A549 (cell line): ENCODE measurements at regions not wholly inside any gene's neighbourhood (a gene's known extent, or its start where the extent isn't known, plus 50 kb on each side); places are given as distances from the start of the nearest gene placed in this dataset.

Source experiments
- ATAC-seq, 2 experiments: fragments of 200-7000 bp in 1 of 2; fragments of >200 bp in 1 of 2; cut with Nextera tagmentation in 1 of 2; cut with Tn5 transposase in 1 of 2; 3 replicates each; pipeline versions ENCODE4 v1.8.0 to v1.9.1; 2018 to 2020; ENCODE audit warnings: mild to moderate bottlenecking in 1 of 2, moderate library complexity in 1 of 2
- CTCF ChIA-PET: fragments of 300-600 bp; sonication (Branson Sonifier 250); formaldehyde crosslinking; extraction: SDS; loops from one replicate; lab custom pipeline; 2021; ENCODE audit warnings: antibody characterized with exemption, inconsistent platforms; lab: Yijun Ruan, JAX
- POLR2A ChIA-PET: fragments of 350-600 bp; formaldehyde crosslinking; extraction: SDS; loops from one replicate; lab custom pipeline; 2021; ENCODE audit warnings: antibody characterized with exemption, inconsistent platforms; lab: Yijun Ruan, JAX
- DNase-seq, 2 experiments: peaks; one replicate each; pipeline versions ENCODE4 v3.0.0 to v3.0.0-alpha.2; 2011 to 2016; ENCODE audit warnings: low read depth in 1 of 2, low spot score in 1 of 2
- FAIRE-seq: peaks from 2 replicates; lab custom pipeline; 2011; peaks lifted over from hg19 to GRCh38; lab: Jason Lieb, UNC
- H3K27ac ChIP-seq, 2 experiments: fragments of >200 bp; sonication (Bioruptor Twin); formaldehyde crosslinking; 3 replicates each; pipeline ENCODE4 v1.5.1; 2016 to 2017
- H3K4me1 ChIP-seq: fragments of >200 bp; sonication (Bioruptor Twin); formaldehyde crosslinking; 3 replicates; pipeline ENCODE4 v1.6.1; 2016
- H3K4me2 ChIP-seq: fragments of >200 bp; sonication (Bioruptor Twin); formaldehyde crosslinking; 3 replicates; pipeline ENCODE4 v1.6.1; 2016
- H3K4me3 ChIP-seq: fragments of >200 bp; sonication (Bioruptor Twin); formaldehyde crosslinking; 3 replicates; pipeline ENCODE4 v1.5.1; 2016
- H3K9me3 ChIP-seq: fragments of >200 bp; sonication (Bioruptor Twin); formaldehyde crosslinking; 3 replicates; pipeline ENCODE4 v1.6.1; 2016
- BHLHE40 ChIP-seq: IDR thresholded peaks from 2 replicates; pipeline ENCODE4 v1.6.1; 2012; ENCODE audit warnings: low read depth, low read length, inconsistent platforms
- CBX8 ChIP-seq: fragments of 200-600 bp; sonication (generic); IDR thresholded peaks from 2 replicates; pipeline ENCODE4 v1.6.1; 2016
- CEBPB ChIP-seq, 2 experiments: fragments of >200 bp in 1 of 2; sonication (Bioruptor Twin) in 1 of 2; formaldehyde crosslinking in 1 of 2; IDR thresholded peaks; 2 replicates each; pipeline ENCODE4 v1.6.1; 2012 to 2016
- CHD4 ChIP-seq: fragments of 200-600 bp; sonication (generic); IDR thresholded peaks from 2 replicates; pipeline ENCODE4 v1.6.1; 2016; ENCODE audit warnings: antibody characterized with exemption, mild to moderate bottlenecking, borderline replicate concordance
- ESRRA ChIP-seq: fragments of 150-350 bp; IDR thresholded peaks from 2 replicates; pipeline ENCODE4 v1.6.1; 2014; ENCODE audit warnings: mild to moderate bottlenecking, low read length, borderline replicate concordance
- FOSB ChIP-seq: fragments of 250-450 bp; sonication (Bioruptor Pico); IDR thresholded peaks from 2 replicates; pipeline ENCODE4 v1.5.0; 2020; ENCODE audit warnings: mild to moderate bottlenecking, moderate library complexity
- FOXS1 ChIP-seq: fragments of 250-450 bp; sonication (Bioruptor Pico); IDR thresholded peaks from 2 replicates; pipeline ENCODE4 v1.5.0; 2020; ENCODE audit warnings: mild to moderate bottlenecking, moderate library complexity
- HOXB5 ChIP-seq: fragments of 250-450 bp; sonication (Bioruptor Pico); IDR thresholded peaks from 2 replicates; pipeline ENCODE4 v1.5.0; 2020; ENCODE audit warnings: mild to moderate bottlenecking, moderate library complexity
- MYC ChIP-seq: IDR thresholded peaks from 2 replicates; pipeline ENCODE4 v1.6.1; 2012; ENCODE audit warnings: mild to moderate bottlenecking, inconsistent platforms, low read length, improper control_type of control experiment, borderline replicate concordance
- NR3C1 ChIP-seq: fragments of >200 bp; sonication (Bioruptor Twin); formaldehyde crosslinking; IDR thresholded peaks from 3 replicates; pipeline ENCODE4 v1.6.1; 2017
- RAD21 ChIP-seq, 2 experiments: fragments of >200 bp in 1 of 2; sonication (Bioruptor Twin) in 1 of 2; formaldehyde crosslinking in 1 of 2; IDR thresholded peaks in 1 of 2; conservative IDR thresholded peaks in 1 of 2; 2 replicates in 1 of 2; 3 replicates in 1 of 2; pipeline ENCODE4 v1.6.1; 2012 to 2018; ENCODE audit warnings: inconsistent platforms in 1 of 2
- RARB ChIP-seq: fragments of 250-450 bp; sonication (Bioruptor Pico); IDR thresholded peaks from 2 replicates; pipeline ENCODE4 v1.8.0; 2021; ENCODE audit warnings: mild to moderate bottlenecking, moderate library complexity
- RCOR1 ChIP-seq: fragments of 150-350 bp; IDR thresholded peaks from 2 replicates; pipeline ENCODE4 v1.6.1; 2014; ENCODE audit warnings: antibody characterized with exemption, low read length, low read depth
- TP53 ChIP-seq: fragments of 250-450 bp; sonication (Bioruptor Pico); IDR thresholded peaks from 2 replicates; pipeline ENCODE4 v1.5.0; 2021; ENCODE audit warnings: mild to moderate bottlenecking, moderate library complexity
- ZC3H11A ChIP-seq: fragments of 450-650 bp; IDR thresholded peaks from 2 replicates; pipeline ENCODE4 v1.6.1; 2014; ENCODE audit warnings: antibody characterized with exemption, mild to moderate bottlenecking
- ZSCAN20 ChIP-seq: fragments of 250-450 bp; sonication (Bioruptor Pico); IDR thresholded peaks from 2 replicates; pipeline ENCODE4 v1.8.0; 2022; ENCODE audit warnings: mild to moderate bottlenecking, moderate library complexity
- WGBS: methylation state at CpG from one replicate; pipeline ENCODE4 v1.1.6; 2017; ENCODE audit errors: missing lambda C conversion rate; 5-methylcytosine and 5-hydroxymethylcytosine counted together
- TF ChIP-seq, protein P1 (sequence below): IDR thresholded peaks from 2 replicates; pipeline ENCODE4 v1.6.1; 2012; ENCODE audit warnings: low read depth, borderline replicate concordance
- TF ChIP-seq, protein P2 (sequence below): IDR thresholded peaks from 2 replicates; pipeline ENCODE4 v1.6.1; 2012
- TF ChIP-seq, protein P3 (sequence below): fragments of 150-350 bp; IDR thresholded peaks from 2 replicates; pipeline ENCODE4 v1.6.1; 2014; ENCODE audit warnings: low read depth, mild to moderate bottlenecking, low read length

DNA sequence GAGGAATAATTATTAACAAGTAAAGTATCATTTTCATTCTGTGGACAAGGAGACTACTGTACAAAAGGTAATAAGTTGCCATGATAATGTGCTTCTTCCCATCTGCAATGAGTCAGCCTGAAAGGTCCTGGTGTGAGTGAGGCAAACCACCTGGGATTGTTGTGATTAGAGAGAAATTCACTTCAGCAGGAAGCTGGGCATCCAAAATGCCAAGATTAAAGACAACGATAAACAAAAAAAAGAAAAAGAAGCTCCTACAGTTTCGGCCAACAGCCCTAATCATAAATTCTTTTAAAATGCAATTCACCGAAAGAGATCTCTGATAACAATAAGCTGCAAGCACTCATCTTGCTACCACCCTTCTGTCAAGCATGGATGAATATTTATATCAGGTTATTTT is 507.8 kb downstream of the TUSC7 start:
- Histone ChIP-seq H3K4me1 (peaks cover 11% of the 10 kb centered on the region; the same call in 2 of the 3 replicates), H3K9me3 (peaks cover 6% of the 10 kb centered on the region; the same call in 2 of the 3 replicates), H3K27ac (no peak overlapping the region), H3K4me3 (no peak overlapping the region)
- POLR2A ChIA-PET: no interaction called here
- WGBS: 78% methylated on average over 3 of the region's 3 CpGs
- FAIRE-seq: no peak
- TF ChIP-seq, protein P1, sequence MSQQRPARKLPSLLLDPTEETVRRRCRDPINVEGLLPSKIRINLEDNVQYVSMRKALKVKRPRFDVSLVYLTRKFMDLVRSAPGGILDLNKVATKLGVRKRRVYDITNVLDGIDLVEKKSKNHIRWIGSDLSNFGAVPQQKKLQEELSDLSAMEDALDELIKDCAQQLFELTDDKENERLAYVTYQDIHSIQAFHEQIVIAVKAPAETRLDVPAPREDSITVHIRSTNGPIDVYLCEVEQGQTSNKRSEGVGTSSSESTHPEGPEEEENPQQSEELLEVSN: no peak
- TF ChIP-seq TP53 (CRISPR knock-in tag) (no peak), BHLHE40 (no peak), RARB (CRISPR knock-in tag) (no peak)
- TF ChIP-seq, all 56 proteins: peak for 0
- no peak for DNase-seq
- no peak for ATAC-seq
- H3K4me2 ChIP-seq: no peak overlapping the region
- CTCF ChIA-PET: no interaction called here

DNA sequence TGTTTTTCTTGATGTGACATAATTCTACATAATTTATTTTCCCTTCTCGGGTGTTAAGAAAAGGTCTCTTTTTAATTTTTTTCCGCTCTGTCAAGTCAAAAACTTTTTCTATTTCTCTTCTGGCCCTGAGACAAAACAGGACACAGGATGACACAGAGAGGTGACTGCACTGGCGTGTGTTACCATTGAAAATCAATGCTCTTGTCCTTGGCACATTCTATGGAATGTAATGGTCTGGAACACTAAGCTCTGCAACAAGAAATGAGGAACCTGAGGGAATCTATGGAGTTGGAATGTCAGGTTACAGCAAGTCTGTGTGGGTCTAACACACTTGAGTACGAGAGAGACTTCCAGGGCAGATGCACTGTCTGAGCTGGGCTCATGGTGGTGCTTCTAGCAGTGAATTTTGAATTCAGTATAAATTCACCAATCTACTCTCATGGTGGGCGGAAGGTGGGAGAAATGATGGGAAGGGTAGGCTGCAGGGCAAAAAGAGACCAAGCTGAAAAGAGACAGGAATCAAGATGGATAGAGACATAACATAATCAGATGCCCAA is 508.3 kb downstream of the TUSC7 start:
- ATAC-seq (peak in 1 of 2 experiments; percentile 25; a peak in 1 of 6 replicates), FAIRE-seq (no peak), DNase-seq (no peak)
- POLR2A ChIA-PET: no interaction called here
- Histone ChIP-seq H3K4me3 (no peak overlapping the region), H3K4me2 (no peak overlapping the region), H3K27ac (no peak overlapping the region), H3K9me3 (0 out of 3 replicates have a peak, but pooled peaks cover 1% of the 10 kb centered on the region), H3K4me1 (peaks cover 11% of the 10 kb centered on the region; the same call in 2 of the 3 replicates)
- 83% methylated on average over 5 of the region's 5 CpGs for WGBS
- CTCF ChIA-PET: no interaction called here
- TF ChIP-seq RARB (CRISPR knock-in tag): no peak
- no peak for TF ChIP-seq CBX8
- TF ChIP-seq, protein P2, sequence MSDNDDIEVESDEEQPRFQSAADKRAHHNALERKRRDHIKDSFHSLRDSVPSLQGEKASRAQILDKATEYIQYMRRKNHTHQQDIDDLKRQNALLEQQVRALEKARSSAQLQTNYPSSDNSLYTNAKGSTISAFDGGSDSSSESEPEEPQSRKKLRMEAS: no peak
- no peak for TF ChIP-seq CHD4

DNA sequence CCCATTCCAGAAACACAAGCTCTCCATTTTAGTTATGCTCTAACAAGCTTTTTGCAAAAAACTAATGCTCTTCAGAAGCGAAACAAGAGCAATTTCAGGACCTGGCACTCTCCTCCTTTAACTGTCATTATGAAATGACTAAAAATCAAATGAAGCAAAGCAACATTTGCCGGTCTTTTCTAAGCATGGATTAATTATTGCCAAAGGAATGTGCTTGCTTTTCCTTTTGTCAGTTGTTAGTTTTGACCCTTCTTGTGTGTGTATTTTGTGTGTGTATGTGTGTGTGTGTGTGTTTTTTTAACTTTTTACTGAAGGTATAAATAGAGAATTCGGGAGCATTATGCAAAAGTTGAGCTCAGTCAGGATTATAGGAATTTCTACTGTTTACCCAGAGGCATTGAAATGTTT is 509.1 kb downstream of the TUSC7 start:
- ChIA-PET CTCF (no interaction called here), POLR2A (no interaction called here)
- 23% methylated on average over 3 of the region's 3 CpGs for WGBS
- no peak overlapping the region for H3K4me3 ChIP-seq
- ATAC-seq (no peak), FAIRE-seq (no peak), DNase-seq (no peak)
- H3K4me1 ChIP-seq: peaks cover 11% of the 10 kb centered on the region; the same call in 2 of the 3 replicates
- H3K4me2 ChIP-seq: peak overlapping the region; percentile 52
- H3K27ac ChIP-seq: no peak overlapping the region
- TF ChIP-seq FOXS1 (no peak), MYC (no peak)
- H3K9me3 ChIP-seq: no peaks in the 10 kb centered on the region

DNA sequence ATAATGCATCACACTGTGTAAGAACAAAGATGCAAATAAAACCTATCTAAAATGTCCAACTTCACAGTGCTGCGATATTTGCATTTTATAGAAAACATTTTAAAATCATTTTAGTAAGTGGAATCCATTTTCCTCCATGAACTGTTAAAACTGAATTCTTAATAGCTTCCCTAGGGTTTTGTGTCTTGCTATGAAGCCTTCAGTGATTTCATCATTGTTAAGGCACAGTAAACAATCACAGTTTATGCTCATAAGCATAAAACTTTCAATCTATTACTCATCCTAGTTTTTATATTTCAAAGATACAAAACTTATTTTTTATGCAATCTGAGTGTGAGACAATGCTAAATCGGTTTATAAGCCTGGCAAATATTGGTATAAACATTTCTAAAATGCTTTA is 509.7 kb downstream of the TUSC7 start:
- CTCF ChIA-PET: no interaction called here
- TF ChIP-seq NR3C1 (no peak), MYC (no peak), ZSCAN20 (CRISPR knock-in tag) (no peak), ESRRA (no peak), RCOR1 (no peak), FOSB (CRISPR knock-in tag) (no peak), CEBPB (IDR thresholded peaks at IDR 0.05) (no peak), HOXB5 (no peak), ZC3H11A (no peak), RAD21 (conservative IDR thresholded peaks at IDR 0.05 in 1 of 2, IDR thresholded peaks at IDR 0.05 in 1 of 2) (no peak)
- TF ChIP-seq, protein P3, sequence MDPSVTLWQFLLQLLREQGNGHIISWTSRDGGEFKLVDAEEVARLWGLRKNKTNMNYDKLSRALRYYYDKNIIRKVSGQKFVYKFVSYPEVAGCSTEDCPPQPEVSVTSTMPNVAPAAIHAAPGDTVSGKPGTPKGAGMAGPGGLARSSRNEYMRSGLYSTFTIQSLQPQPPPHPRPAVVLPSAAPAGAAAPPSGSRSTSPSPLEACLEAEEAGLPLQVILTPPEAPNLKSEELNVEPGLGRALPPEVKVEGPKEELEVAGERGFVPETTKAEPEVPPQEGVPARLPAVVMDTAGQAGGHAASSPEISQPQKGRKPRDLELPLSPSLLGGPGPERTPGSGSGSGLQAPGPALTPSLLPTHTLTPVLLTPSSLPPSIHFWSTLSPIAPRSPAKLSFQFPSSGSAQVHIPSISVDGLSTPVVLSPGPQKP: no peak
- ATAC-seq (no peak), DNase-seq (no peak), FAIRE-seq (no peak)
- WGBS: 51% methylated on average over 2 of the region's 2 CpGs
- Histone ChIP-seq H3K9me3 (no peaks in the 10 kb centered on the region), H3K4me3 (no peak overlapping the region), H3K4me1 (peaks cover 11% of the 10 kb centered on the region; the same call in 2 of the 3 replicates), H3K27ac (no peak overlapping the region), H3K4me2 (peak overlapping the region; percentile 52; the same call in 2 of the 3 replicates)
- POLR2A ChIA-PET: no interaction called here
